Fibroblast of the aortic adventitia (primary cell): ENCODE measurements at regions not wholly inside any gene's neighbourhood (a gene's known extent, or its start where the extent isn't known, plus 50 kb on each side); places are given as distances from the start of the nearest gene placed in this dataset.

Experiments used
- DNase-seq: peaks from one replicate; pipeline ENCODE4 v3.0.0-alpha.2; 2010; ENCODE audit warnings: low read depth
- H3K4me3 ChIP-seq: 2 replicates; pipeline ENCODE4 v1.5.1; 2011; ENCODE audit warnings: low read depth, mild to moderate bottlenecking, control low read depth, low read length, moderate library complexity
- CTCF ChIP-seq: IDR thresholded peaks from 2 replicates; pipeline ENCODE4 v1.5.1; 2011; ENCODE audit warnings: mild to moderate bottlenecking, low read length, control low read depth, inconsistent platforms; ENCODE audit not compliant: insufficient read depth

GRCh38 chr10:44243851-44244510 lies 140.9 kb downstream of the CXCL12 start:
- no peak overlapping the region for H3K4me3 ChIP-seq
- no peak for DNase-seq
- no peak for TF ChIP-seq CTCF

DNA sequence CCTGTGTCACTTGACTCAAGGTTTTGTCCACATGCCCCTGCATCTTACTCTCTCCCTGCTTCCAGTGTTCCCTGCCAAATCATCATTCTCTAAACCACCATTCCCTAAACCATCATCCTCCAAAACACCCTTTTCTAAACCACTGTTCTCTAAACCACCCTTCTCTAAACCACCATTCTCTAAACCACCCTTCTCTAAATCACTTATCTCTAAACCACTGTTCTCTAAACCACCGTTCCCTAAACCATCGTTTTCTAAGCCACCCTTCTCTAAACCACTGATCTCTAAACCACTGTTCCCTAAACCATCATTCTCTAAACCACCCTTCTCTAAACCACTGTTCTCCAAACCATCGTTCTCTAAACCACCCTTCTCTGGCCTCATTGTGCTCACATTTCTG lies 142.1 kb downstream of the CXCL12 start:
- no peak for DNase-seq
- TF ChIP-seq CTCF: no peak
- no peak overlapping the region for H3K4me3 ChIP-seq

DNA sequence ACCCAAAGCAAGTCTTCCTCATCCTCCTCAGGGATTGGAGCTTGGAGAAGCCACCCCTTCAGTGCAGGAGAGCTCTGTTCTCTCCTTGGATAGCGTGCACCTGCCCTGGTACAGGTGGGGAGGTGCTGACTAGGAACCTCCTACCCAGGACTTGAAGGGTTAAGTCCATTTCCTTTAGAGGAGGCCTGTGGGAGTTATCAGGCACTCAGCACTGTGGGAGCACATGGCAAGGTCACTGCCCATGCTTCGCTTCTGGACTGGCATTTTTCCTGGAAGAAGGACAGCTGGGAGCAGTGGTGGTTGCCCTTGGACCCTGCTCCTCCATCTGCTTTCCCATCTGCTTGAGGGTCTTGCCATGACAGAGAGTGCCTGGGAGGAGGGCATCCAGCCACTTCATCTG lies 142.8 kb downstream of the CXCL12 start:
- DNase-seq: no peak
- no peak overlapping the region for H3K4me3 ChIP-seq
- no peak for TF ChIP-seq CTCF

- peak; percentile 28 for DNase-seq
- TF ChIP-seq CTCF: no peak
- no peak overlapping the region for H3K4me3 ChIP-seq
Observed at GRCh38 chr10:44240584-44241205, 144.2 kb downstream of the CXCL12 start.

DNA sequence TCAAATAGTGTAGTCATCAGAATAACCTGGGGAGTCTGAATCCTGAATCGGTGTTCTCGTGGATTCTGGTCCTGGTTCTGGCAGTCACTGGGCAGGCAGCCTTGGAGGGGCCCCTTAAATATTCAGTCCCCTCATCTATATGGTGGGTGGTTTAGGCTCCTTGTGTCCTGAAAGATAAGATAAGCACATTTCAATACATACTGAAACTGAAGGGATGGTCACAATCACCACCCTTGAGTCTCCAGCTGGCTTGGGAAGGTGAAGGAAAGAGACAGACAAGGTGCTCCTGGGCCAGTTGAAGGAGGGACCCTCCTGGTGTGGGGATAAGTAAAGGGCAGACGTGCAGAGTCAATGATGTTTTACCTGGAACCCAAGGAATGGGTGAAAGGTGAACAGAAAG lies 146.7 kb downstream of the CXCL12 start:
- DNase-seq: no peak
- TF ChIP-seq CTCF: no peak
- no peak overlapping the region for H3K4me3 ChIP-seq

DNA sequence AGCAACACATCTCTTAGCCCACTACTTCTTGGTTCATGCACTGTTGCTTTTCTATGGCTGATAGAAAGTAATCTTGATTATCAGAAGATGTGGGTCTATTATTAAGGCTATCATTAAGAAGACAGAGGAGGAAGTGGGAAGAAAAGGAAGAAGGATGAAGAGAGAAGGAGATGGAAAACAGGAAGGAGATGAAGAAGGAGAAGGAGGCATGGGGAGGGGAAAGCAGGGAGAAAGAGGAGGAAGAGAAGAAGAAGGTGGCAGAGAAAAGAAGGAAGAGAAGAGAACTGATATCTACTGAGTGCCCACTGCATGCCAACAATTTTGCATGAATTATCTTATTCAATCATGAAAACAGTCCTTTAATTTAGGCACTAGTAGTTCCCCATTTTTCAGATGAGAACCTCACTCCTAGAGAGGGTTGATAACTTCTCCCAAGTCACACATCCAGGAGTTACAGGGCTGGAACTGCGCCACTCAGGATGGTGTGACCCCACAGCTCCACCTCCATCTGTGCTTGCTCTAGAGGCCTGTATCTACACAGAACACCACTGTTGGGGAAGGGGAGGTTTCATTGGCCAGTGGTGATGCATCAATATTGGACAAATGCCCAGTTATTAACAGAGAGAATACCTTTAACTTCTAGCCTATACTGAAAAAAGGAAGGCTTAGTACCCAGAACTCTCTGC lies 147.4 kb downstream of the CXCL12 start:
- no peak for DNase-seq
- no peak for TF ChIP-seq CTCF
- no peak overlapping the region for H3K4me3 ChIP-seq
